NB4 (cell line): ENCODE measurements at regions not wholly inside any gene's neighbourhood (a gene's known extent, or its start where the extent isn't known, plus 50 kb on each side); places are given as distances from the start of the nearest gene placed in this dataset.

Experiments used
- DNase-seq: peaks from one replicate; pipeline ENCODE4 v3.0.0; 2010; ENCODE audit warnings: low read depth
- H3K4me3 ChIP-seq: one replicate; pipeline ENCODE4 v1.5.1; 2011; ENCODE audit warnings: mild to moderate bottlenecking, low read depth, low read length, moderate library complexity
- CTCF ChIP-seq: IDR thresholded peaks from one replicate; pipeline ENCODE4 v1.5.1; 2012; ENCODE audit warnings: low read depth, low read length
- MAX ChIP-seq: IDR thresholded peaks from 2 replicates; pipeline ENCODE4 v1.6.1; 2011; ENCODE audit warnings: low read depth, low read length
- MYC ChIP-seq: IDR thresholded peaks from 2 replicates; pipeline ENCODE4 v1.6.1; 2011; ENCODE audit warnings: low read depth, low read length
- POLR2A ChIP-seq: IDR thresholded peaks from 2 replicates; pipeline ENCODE4 v1.6.1; 2011; ENCODE audit warnings: mild to moderate bottlenecking; ENCODE audit not compliant: insufficient read length; ENCODE audit errors: extremely low read depth

- H3K4me3 ChIP-seq: no peak overlapping the region
- TF ChIP-seq MYC (no peak), POLR2A (no peak), CTCF (no peak), MAX (no peak)
- DNase-seq: no peak
Measured at GRCh38 chr16:50998411-50998810, 152.7 kb downstream of the SALL1 start.

GRCh38 chr16:50997679-50998078 is 153.4 kb downstream of the SALL1 start:
- TF ChIP-seq MAX: no peak
- no peak for TF ChIP-seq MYC
- no peak for TF ChIP-seq CTCF
- TF ChIP-seq POLR2A: no peak
- DNase-seq: no peak
- H3K4me3 ChIP-seq: no peak overlapping the region

- TF ChIP-seq POLR2A (no peak), MAX (no peak), CTCF (no peak), MYC (no peak)
- no peak for DNase-seq
- H3K4me3 ChIP-seq: no peak overlapping the region
Measured at GRCh38 chr16:50996830-50997186, 154.3 kb downstream of the SALL1 start.

- TF ChIP-seq MAX (no peak), CTCF (peak; percentile 7)
- no peak overlapping the region for H3K4me3 ChIP-seq
- no peak for DNase-seq
Measured at GRCh38 chr16:50996166-50996829, 154.8 kb downstream of the SALL1 start.

- H3K4me3 ChIP-seq: no peak overlapping the region
- DNase-seq: no peak
- TF ChIP-seq MYC: no peak
Measured at GRCh38 chr16:50994995-50995394, 156.1 kb downstream of the SALL1 start.

- DNase-seq: no peak
- no peak overlapping the region for H3K4me3 ChIP-seq
- TF ChIP-seq MAX (no peak), POLR2A (no peak), MYC (no peak), CTCF (no peak)
Measured at GRCh38 chr16:50992350-50993032, 158.6 kb downstream of the SALL1 start.
